Mucosa of gallbladder (tissue), 1 donor: ENCODE measurements at regions not wholly inside any gene's neighbourhood (a gene's known extent, or its start where the extent isn't known, plus 50 kb on each side); places are given as distances from the start of the nearest gene placed in this dataset.

Experiments
- DNase-seq: peaks from one replicate; pipeline ENCODE4 v3.0.0-alpha.2; 2020; ENCODE audit warnings: low spot score
- donor health status: DM: no; HTN: no; CAD: no.

DNA sequence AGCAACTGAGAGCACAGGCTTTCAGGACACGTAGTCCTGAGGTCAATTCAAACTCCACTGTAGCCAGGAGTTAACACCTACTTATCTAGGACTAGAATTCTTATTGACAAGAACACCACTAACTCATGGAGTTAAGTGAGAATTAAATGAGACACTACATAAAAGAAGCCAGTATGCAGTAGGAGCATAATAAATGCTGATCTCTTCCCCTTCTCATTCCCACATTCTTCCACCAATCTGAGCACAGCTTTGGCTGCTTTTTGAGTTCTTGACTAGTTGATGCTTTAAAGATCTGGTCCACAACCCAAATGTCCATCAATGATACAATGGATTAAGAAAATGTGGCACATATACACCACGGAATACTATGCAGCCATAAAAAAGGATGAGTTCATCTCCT lies 55.2 kb downstream of the TTC32 start:
- no peak for DNase-seq

DNA sequence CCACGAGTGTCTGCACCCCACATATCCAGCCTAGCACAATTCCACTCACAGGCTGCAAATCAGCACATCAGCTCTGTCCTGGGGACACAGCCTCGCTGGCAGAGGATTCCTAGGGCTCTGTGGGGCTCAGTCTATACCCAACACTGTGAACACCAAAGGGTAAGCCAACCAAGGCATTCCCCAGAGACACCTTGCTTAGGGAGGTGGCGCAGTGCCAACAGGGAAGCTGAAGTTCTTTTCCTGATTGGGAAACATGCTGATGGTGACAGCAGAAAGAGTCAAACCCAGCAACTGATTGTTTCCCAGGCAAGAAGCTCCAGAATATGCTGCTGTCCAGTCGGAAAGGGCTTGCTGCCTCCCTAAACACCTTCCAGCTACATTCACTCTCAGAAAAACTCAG lies 55.8 kb downstream of the TTC32 start:
- no peak for DNase-seq

DNA sequence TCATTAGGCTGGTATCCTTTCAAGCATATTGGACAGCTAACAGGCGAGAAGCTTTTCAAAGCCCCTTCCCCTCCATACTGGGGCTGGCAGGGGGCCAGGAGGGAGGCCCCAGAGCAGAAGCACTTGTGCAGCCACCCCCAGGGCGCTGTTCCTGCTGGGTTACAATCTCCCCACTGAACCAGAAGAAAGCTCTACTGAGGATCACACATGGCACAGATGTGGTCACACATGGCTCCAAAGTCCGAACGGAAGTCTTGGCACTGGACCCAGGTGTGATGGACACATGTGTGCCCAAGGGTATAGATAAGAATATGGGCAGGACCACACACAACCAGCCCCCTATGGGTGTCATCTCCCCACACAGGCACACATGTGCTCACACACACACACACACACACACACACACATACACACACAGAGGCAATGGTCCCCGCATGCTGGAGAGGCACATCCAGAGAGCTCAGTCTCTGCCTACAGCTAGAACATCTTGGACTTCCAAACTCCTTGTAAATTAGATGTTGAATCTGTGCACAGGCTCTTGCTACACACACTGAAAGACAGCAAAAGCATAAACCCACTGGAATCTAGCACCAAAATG lies 56.4 kb downstream of the TTC32 start:
- DNase-seq, result no peak

DNA sequence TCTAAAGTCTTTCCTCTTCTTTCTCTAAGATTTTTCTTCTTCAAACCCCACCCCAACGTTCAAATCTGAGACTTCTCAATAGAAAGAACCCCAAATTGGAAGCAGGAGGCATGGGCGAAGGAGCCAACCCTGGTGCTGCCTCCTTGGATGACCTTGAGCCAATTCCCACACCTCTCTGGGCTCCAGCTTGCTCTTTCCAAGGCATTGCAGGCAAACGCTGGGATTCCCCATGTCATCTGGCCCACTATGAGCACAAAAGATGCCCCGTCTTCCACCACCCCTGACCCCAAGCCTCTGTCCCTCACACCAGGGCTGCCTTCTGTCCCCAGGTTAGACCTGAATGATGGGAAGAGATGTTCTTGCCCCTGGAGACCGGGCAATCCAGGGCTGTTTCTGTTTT lies 57.0 kb downstream of the TTC32 start:
- DNase-seq, result no peak

DNA sequence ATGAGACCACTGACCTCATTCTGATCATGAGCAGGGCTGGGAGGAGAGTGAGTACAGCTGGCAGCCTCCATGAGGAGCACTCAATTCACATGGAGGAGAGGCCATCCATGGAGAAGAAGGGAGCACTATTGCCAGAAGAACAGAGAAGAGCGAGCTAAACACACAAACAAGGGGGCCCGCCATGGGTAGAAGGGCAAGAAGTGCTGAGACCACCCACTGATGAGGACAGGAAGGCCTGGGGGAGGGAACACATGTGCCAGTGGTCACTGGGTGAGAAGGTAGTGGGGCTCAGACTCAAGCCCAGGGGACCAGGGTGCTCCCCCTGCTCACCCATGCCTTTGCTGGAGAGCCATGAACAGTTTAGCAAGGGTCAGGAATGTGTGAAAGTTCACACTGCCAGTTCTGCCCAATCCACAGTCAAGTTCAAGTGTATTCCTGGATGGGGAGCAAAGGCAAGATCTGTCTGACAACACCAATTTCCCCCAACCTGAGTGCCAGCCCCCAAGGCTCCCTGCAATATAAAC lies 57.7 kb downstream of the TTC32 start:
- DNase-seq, result no peak

DNA sequence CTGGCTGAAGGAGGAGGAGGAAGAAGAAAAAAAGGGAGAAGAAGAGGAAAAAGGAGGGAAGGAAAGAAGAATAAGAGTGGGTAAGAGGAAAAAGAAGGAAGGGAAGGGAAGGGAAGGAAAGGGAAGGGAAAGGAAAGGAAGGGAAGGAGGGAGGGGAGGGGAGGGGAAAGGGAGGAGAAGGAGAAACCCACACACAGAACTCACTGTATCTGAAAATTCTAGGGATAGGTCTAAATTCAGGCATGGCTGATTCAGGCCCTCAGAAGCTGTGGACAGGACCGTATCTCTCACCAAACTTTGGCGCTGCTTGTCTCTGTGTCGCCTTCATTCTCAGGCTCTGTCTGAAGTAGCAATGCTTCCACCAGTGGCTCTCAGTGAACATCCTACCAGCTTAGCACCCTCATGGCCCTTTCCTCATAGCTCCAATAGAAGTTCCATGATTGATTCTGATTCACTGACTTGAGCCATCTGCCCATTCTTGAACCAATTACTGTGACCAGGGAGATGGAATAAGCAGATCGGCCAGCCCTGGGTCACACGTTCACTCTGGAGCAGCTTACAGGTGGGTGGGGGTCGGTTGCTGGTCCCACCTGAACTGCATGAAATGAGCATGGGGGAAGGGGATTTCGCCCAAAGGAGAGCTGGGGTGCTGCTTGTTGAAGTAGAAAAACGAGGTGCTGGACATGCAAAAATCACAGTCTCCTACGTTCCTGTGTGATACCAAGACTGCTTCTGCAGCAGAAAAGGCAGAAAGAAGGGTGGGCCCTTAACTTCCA lies 59.7 kb downstream of the TTC32 start:
- DNase-seq, result no peak

DNA sequence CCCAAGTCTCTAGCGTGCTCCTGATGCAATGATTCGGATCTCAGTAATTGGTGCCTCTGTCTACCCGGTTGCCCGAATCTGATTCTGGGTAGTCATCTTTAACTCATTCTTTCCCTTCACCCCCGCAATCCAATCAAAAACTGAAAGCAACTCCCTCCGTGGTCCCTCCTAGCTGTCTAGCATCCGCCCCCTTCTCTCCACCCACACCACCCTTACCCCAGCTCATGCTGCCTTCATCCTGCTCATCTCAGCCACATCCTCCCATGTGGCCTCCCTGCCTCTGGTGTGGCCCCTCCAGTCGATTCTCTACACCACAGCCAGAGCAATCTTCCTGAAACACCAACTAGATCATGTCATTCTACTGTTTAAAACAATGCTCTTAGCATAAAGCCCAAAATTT lies 62.3 kb downstream of the TTC32 start:
- DNase-seq, result no peak

DNA sequence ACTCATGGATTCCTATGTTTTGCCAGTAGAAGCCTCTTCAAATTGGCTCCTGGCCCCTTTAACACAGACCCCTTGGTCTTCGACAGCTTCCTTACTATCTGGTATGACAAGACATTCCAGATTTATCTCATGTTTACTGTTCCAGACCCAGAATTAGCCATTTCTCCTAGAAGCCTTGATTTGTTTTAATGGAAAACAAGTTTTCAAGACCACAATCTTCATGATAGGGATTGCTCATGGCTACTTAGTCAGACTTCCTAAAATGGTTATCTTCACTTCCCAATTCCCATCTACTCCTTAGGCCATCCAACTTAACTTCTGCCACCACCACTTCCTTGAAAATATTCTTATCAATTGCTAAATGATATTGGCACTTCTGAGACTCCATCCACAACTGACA lies 63.2 kb downstream of the TTC32 start:
- no peak for DNase-seq

DNA sequence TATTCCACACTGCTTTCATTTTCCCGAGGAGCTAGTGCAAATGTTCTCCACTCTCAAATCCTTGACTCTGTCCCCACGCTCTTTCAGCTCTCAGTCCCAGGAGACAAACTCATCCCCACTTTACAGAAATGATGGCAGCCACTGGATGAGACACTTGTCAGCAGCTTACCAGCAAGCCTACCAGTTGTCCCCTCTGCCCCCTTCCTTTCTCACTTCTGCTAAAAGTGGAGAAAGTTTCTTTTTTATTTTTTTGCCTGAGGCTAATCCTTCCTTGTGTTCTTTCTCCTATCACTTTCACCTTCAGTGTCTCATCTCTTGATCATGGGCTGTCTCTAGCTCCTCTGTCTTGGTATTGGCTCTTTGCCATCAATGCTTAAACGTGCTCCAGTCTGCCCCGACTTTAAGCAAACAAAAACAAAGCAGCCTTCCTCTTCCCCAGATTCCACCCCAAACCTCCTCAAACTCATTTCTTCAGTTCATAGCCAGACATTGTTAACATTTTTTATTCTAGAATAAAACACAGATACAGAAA lies 64.5 kb downstream of the TTC32 start:
- no peak for DNase-seq

DNA sequence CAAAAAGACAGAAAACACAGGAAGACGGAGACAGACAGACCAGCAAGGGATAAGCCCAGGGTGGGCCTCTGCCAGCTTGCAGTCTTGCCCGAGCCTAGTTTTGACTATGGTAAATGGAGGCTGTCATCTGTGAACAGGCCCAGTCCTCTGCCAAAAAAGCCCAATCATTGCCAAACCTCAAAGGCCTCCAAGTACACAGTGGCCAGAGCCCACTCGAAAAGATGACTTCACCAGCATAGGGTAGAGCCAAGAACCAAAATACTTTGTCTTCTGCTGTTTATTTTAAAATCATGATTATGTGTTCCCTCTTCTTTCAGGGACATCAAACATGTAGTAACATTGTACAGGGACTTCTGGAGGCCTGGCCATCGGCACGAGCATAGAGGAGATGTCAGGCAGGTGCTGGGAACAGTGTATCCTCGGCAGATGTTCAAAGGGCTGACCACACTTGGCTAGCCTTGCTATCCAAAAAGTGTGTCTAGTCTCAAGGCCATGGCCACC lies 66.0 kb downstream of the TTC32 start:
- DNase-seq, result peak; percentile 37

DNA sequence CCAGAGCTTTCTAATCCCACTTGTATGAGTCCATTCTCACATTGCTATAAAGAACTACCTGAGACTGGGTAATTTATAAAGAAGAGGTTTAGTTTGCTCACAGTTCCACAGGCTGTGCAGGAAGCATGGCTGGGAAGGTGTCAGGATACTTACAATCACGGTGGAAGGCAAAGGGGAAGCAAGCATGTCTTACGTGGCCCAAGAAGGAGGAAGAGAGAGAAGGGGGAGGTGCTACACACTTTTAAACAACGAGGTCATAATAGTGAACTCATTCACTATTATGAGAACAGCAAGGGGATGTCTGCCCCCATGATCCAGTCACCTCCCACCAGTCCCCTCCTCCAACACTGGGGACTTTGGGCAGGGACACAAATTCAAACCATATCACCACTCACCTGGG lies 67.8 kb downstream of the TTC32 start:
- DNase-seq, result no peak

DNA sequence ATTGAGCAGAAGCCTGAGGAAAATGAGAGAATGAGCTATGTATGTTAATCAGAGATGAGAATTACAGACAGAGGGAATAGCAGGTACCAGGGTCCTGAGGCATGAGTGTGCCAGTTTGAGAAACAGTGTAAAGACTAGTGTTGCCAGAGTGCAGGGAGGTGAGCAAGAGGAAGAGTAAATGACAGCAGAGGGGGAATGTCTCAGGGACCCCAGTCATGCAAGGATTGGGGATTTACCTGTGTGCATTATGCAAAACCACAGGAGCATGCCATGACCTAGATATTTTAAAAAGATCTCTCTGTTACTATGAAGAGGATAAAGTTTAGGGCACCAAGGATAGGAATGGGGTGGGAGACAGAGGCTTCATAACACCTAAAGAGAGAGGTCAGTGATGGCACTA lies 72.1 kb downstream of the TTC32 start:
- DNase-seq, result no peak

DNA sequence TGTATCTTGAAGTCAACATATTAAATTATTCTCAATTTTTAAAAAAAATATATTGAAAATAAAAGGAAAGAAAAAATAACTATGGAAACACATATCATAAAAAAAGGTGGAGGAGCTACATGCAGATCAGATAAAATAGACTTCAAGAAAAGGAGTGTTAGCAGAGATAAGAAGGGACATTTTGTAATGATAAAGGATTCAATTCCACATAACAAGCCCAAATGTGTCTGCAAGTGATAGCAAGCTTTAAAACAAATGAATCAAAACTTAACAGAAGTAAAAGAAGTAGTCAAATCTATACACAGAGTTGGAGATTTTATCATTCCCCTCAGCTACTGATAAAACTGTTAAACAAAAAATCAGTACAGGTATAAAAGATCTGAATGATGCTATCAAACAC lies 74.9 kb downstream of the TTC32 start:
- DNase-seq, result no peak

DNA sequence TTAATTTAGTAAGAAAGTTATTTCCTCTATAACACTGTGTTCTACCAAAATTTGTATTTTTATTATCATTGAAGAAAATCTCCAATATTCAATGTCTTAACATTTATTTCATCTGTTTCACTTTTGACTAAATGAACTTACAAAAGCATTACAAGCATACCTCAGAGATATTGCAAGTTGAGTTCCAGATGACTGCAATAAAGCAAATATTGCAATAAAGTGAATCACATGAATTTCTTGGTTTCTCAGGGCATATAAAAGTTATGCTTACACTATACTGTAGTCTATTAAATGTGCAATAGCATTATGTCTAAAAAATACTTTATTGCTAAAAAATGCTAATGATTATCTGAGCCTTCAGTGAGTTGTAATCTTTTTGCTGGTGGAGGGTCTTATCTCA lies 78.3 kb downstream of the TTC32 start:
- DNase-seq, result no peak

DNA sequence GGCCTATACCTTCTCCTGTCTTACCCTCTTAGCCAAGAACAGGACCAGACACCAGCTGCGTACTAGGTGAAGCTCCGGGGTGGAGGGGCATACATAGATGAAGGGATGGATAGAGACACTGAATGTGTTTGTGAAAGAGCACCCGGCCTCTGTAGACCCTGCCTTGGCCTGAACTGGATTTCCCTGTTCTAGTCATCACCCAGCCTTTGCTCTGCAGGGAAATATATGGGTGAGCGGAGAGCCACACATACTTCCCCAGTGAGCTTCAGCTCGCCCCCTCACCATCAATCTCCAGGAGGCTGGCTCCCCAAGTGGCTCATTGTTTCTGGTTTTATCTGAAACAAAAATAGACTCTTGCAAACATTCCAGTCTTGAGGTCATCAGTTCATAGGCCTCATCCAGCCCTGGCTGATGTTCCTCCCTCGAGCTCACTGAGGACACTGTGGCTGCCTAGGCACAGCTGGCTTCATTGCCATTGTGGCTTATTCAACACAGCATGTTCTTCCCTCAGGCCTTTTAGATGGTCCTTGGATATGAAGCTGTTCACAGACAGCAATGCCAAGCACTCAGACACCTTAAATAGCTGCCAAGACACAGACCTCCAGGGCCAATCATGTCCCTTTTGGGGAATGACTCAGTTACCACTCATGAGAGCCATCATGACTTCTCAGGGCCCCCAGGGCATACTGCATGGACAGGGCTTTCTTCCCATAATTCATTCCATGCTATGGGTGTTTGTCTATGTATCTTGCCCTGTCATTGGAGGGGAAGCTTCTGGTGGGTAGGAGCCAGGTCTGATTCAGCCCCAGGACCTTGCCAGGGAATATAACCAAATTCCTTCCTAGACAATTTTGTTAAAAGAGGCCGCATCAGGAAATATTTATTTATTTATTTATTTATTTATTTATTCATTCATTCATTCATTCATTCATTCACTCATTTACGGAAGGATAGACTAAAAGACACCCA lies 82.4 kb downstream of the TTC32 start:
- no peak for DNase-seq

DNA sequence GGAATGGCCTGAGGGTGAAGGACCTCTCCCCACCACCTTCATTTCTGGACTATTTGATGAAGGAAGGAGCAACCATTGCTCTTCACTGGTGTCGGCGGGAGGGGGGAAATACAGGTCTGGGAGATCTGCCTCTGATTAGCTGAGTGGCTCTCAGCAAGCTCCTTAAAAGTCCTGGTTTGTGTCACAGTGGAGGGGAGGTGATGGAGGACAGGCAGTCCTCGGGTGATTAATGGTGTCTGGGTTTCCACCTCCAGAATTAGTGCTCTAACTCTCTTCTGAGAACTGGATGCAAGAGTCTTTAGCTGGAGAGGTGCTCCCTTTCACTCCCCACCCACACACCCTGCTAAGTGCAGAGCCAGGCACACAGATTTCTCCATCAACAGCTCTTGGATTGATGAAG lies 83.2 kb downstream of the TTC32 start:
- no peak for DNase-seq

DNA sequence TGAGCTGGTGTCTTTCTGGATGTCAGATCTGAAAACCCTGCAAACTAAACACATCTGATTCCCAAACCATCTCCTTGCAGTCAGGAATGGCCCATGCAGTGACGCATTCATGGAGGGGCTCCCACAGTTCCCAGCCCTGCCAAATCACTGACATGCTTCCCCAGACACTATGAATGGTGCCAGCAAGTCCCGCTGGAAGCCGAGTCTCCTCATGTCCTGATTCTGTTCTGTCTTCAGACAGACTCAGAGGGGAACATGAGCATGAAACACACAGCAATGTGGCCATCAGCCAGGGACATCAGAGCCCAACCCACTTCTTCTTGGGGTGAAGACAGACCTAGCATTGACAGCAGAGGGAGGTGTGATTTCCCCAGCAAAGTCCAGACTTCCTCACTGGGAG lies 83.7 kb downstream of the TTC32 start:
- no peak for DNase-seq

DNA sequence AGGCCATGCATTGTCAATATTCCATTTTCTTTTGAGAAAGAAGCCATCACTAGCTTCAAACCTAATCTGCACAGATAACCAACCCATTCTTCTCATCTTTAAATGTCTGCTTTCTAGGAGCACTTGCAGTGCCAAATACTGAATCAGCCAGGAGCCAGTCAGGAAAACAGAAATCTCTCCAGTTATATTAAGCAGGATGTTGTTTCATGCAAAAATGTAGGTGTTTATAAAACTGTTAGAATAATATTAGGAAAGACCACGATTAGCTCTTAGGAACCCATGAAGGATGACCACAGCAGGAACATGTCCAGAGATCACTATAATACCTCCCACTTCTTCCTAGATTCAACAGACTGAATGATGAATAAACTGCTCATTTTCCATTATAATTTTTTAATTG lies 86.0 kb downstream of the TTC32 start:
- no peak for DNase-seq

DNA sequence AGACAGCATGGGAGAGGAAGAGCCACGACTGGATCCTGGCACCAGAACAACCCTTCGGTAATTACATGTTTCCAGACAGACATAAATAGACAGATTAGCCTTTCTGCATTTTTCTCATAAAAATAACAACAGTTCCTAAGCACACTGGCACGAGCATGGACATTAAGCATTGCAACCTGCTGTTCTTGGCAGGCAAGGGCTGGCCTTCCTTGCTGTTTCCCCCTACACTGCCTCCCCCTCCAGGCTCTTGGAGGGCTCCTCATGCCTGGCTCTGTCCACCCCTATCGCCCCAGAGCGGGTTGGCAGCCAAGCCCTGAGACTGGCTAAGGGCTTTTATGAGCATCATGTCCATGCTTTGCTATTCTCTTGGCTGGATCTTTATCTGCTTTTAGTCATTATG lies 89.6 kb downstream of the TTC32 start:
- peak; percentile 48 for DNase-seq

DNA sequence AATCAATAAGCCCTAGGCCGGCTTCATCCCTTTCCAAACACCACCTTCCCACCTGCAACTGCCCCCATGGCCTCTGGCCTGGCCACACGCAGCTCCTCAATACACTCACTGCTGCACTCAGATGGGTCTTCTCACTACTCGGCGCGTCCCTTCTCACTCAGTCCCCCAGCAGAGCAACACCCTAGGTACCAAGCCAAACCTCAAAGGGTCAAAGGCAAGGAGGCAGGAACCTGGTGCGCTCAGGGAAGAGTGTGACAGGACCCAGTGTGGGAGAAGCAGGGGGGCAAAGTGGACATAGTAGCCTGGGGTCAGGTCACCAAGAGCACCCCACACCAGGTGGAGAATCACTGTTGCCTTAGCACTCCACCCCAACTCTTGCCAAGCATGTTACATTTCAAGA lies 90.6 kb downstream of the TTC32 start:
- DNase-seq, result no peak

DNA sequence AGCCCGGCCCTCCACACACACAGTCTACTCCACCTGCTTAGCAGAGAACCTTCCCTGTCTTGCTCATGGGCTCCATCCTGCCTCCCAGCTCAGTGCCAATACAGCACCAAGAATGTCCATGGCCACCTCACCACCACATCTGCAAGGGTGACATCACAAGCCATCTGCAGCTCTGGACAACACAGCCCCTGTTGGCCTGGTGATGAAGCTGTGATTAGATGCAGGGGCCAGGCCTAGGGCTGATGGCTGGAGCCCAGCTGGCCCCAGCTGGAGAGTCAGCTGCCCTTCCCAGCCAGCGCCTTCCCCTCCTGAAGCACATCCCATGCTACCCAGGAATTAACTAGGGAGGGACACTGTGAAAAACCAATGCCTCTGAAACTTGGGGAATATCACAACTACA lies 91.1 kb downstream of the TTC32 start:
- no peak for DNase-seq

DNA sequence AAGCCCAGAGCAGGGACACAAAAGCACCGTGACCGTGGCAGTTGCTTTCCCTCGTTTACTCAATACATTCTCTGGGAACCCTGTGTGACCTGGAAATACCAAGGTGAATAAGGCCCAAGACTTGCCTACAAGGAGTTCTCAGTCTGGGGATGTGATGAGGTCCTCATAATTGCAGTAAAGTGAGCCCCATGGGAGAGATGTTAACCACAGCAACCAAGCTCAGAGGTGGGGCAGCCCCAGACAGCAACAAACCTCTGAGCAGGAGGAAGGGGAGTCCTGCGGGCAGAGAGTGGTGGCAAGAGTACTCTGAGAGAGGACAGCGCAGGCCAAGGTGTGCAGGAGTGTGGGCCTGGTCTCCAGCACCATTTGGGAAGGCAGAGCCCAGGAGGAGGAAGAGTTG lies 91.6 kb downstream of the TTC32 start:
- DNase-seq, result no peak
